SU-DHL-6 (cell line): ENCODE measurements at regions not wholly inside any gene's neighbourhood (a gene's known extent, or its start where the extent isn't known, plus 50 kb on each side); places are given as distances from the start of the nearest gene placed in this dataset.

Source experiments
- EZH2phosphoT487 ChIP-seq: fragments of 200-600 bp; sonication (generic), shearing (Covaris generic); conservative IDR thresholded peaks from 2 replicates; pipeline ENCODE4 v1.6.1; 2018; ENCODE audit warnings: mild to moderate bottlenecking, antibody characterized with exemption, low read length, moderate library complexity, mixed read lengths
- TF ChIP-seq, protein P1 (sequence below): fragments of 200-600 bp; sonication (generic); IDR thresholded peaks from one replicate; pipeline ENCODE4 v1.5.1; 2017; ENCODE audit warnings: antibody characterized with exemption, mild to moderate bottlenecking, low read length, moderate library complexity; ENCODE audit not compliant: insufficient read depth, poor library complexity, severe bottlenecking

DNA sequence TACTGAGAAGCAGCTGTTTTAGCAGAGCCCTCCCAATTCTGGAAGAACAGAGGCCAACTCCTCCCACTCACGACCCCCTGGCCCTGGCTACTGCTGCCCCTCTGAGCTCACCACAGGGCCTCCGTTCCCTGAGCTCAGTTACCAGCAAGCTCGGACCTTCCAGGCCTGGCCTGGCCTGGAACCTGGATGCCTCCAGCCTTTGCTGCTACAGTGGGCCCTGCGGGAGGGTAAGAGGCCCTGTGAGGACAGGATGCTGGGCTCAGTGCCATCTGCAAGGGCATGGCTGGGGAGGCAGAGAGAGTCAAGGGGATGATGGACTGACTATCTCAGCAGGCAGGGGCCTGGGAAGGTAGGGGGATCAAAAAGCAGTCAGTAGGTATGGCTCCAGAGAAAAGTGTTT lies 209.9 kb upstream of the NCAM1 start:
- TF ChIP-seq, protein P1, sequence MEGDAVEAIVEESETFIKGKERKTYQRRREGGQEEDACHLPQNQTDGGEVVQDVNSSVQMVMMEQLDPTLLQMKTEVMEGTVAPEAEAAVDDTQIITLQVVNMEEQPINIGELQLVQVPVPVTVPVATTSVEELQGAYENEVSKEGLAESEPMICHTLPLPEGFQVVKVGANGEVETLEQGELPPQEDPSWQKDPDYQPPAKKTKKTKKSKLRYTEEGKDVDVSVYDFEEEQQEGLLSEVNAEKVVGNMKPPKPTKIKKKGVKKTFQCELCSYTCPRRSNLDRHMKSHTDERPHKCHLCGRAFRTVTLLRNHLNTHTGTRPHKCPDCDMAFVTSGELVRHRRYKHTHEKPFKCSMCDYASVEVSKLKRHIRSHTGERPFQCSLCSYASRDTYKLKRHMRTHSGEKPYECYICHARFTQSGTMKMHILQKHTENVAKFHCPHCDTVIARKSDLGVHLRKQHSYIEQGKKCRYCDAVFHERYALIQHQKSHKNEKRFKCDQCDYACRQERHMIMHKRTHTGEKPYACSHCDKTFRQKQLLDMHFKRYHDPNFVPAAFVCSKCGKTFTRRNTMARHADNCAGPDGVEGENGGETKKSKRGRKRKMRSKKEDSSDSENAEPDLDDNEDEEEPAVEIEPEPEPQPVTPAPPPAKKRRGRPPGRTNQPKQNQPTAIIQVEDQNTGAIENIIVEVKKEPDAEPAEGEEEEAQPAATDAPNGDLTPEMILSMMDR, result no peak
- TF ChIP-seq EZH2phosphoT487, result no peak
